B cell (primary cell): ENCODE measurements at regions not wholly inside any gene's neighbourhood (a gene's known extent, or its start where the extent isn't known, plus 50 kb on each side); places are given as distances from the start of the nearest gene placed in this dataset.

Source experiments
- ATAC-seq: fragments of 200-7000 bp; cut with Tn5 transposase; one replicate; pipeline ENCODE4 v1.10.0; 2021; ENCODE audit warnings: low read depth, mild to moderate bottlenecking, moderate number of reproducible peaks, moderate library complexity
- CTCF ChIA-PET: fragments of 350-600 bp; sonication (Branson Sonifier 250); formaldehyde crosslinking; loops from one replicate; lab custom pipeline; 2021; ENCODE audit warnings: antibody characterized with exemption, inconsistent platforms; lab: Charles Lee
- POLR2A ChIA-PET: fragments of 350-600 bp; sonication (Branson Sonifier 250); formaldehyde crosslinking; loops from one replicate; lab custom pipeline; 2021; ENCODE audit warnings: antibody characterized with exemption; lab: Charles Lee
- DNase-seq: peaks from one replicate; pipeline ENCODE4 v3.0.0; 2013
- H2AFZ ChIP-seq: 2 replicates; pipeline ENCODE4 v1.6.1; 2012; ENCODE audit warnings: mild to moderate bottlenecking, low read depth, low read length; ENCODE audit not compliant: insufficient read depth, poor library complexity, severe bottlenecking
- H3K27ac ChIP-seq, 2 donors: 1 replicate in 1 of 2; 2 replicates in 1 of 2; pipeline ENCODE4 v1.5.1; 2012 to 2013; ENCODE audit warnings: low read length in 2 of 2, mild to moderate bottlenecking in 2 of 2, moderate library complexity in 1 of 2
- H3K27me3 ChIP-seq, 4 experiments: fragments of 200-600 bp in 1 of 4; sonication (generic) in 1 of 4; replicated peaks in 1 of 4; 1 replicate in 2 of 4; 2 replicates in 2 of 4; pipeline versions ENCODE4 v1.6.1 to v1.7.0; 2013 to 2016; ENCODE audit warnings: low read length in 3 of 4, mild to moderate bottlenecking in 2 of 4, mixed read lengths in 1 of 4, moderate library complexity in 1 of 4; ENCODE audit not compliant: insufficient read depth in 4 of 4, control insufficient read depth in 3 of 4; ENCODE audit errors: control extremely low read depth in 1 of 4
- H3K36me3 ChIP-seq, 2 experiments: replicated peaks in 1 of 2; 1 replicate in 1 of 2; 2 replicates in 1 of 2; pipeline versions ENCODE4 v1.6.1 to v1.7.1; 2013; ENCODE audit warnings: low read length in 1 of 2; ENCODE audit not compliant: insufficient read depth in 2 of 2, control insufficient read depth in 1 of 2; ENCODE audit errors: control extremely low read depth in 1 of 2, extremely low read depth in 1 of 2
- H3K4me1 ChIP-seq, 2 donors: fragments of 200-600 bp in 1 of 2; sonication (generic) in 1 of 2; 1 replicate in 1 of 2; 2 replicates in 1 of 2; pipeline versions ENCODE4 v1.5.1 to v1.6.1; 2013 to 2017; ENCODE audit warnings: low read length in 2 of 2; ENCODE audit not compliant: control insufficient read depth in 2 of 2, insufficient read depth in 2 of 2
- H3K4me2 ChIP-seq: replicated peaks from 2 replicates; pipeline ENCODE3; 2012; ENCODE audit warnings: mild to moderate bottlenecking, low read depth, low read length; ENCODE audit not compliant: poor library complexity, severe bottlenecking
- H3K4me3 ChIP-seq, 5 experiments: fragments of 200-600 bp in 1 of 5; sonication (generic) in 1 of 5; 1 replicate in 3 of 5; 2 replicates in 2 of 5; pipeline versions ENCODE4 v1.5.1 to v1.7.0; 2011 to 2016; ENCODE audit warnings: low read length in 4 of 5, mild to moderate bottlenecking in 4 of 5, low read depth in 2 of 5, control low read depth in 1 of 5, moderate library complexity in 1 of 5; ENCODE audit not compliant: insufficient read depth in 1 of 5; ENCODE audit errors: control extremely low read depth in 1 of 5, extremely low read depth in 1 of 5
- H3K79me2 ChIP-seq: fragments of 200-600 bp; sonication (generic); one replicate; pipeline ENCODE4 v1.6.0; 2016; ENCODE audit warnings: low read length; ENCODE audit not compliant: control insufficient read depth, insufficient read depth
- H3K9ac ChIP-seq: fragments of 200-600 bp; sonication (generic); 2 replicates; pipeline ENCODE4 v1.6.1; 2017; ENCODE audit warnings: mild to moderate bottlenecking, low read length, moderate library complexity
- H3K9me3 ChIP-seq, 3 donors: one replicate each; pipeline versions ENCODE4 v1.6.1 to v1.7.1; 2013; ENCODE audit warnings: low read length in 2 of 3; ENCODE audit not compliant: control insufficient read depth in 2 of 3, insufficient read depth in 1 of 3; ENCODE audit errors: control extremely low read depth in 1 of 3
- H4K20me1 ChIP-seq: 2 replicates; pipeline ENCODE4 v1.6.0; 2012; ENCODE audit warnings: mild to moderate bottlenecking, low read length; ENCODE audit not compliant: insufficient read depth, control insufficient read depth, poor library complexity, severe bottlenecking
- H3K27ac Mint-ChIP-seq: one replicate; pipeline ENCODE4 v1.8.0; 2021; ENCODE audit warnings: mixed read lengths
- H3K27me3 Mint-ChIP-seq: one replicate; pipeline ENCODE4 v1.8.0; 2021; ENCODE audit warnings: mixed read lengths
- H3K4me1 Mint-ChIP-seq: one replicate; pipeline ENCODE4 v1.8.0; 2021; ENCODE audit warnings: mixed read lengths
- H3K4me3 Mint-ChIP-seq: one replicate; pipeline ENCODE4 v1.8.0; 2021; ENCODE audit warnings: mixed read lengths
- H3K9me3 Mint-ChIP-seq: one replicate; pipeline ENCODE4 v1.8.0; 2022; ENCODE audit warnings: mixed read lengths; ENCODE audit not compliant: insufficient read depth
- EZH2 ChIP-seq: IDR thresholded peaks from 2 replicates; pipeline ENCODE4 v1.6.1; 2012; ENCODE audit warnings: borderline replicate concordance, low read depth, mild to moderate bottlenecking, moderate library complexity, low read length; ENCODE audit not compliant: insufficient read depth, poor library complexity, severe bottlenecking
- WGBS: methylation state at CpG from one replicate; pipeline ENCODE4 v1.1.5; 2013; ENCODE audit warnings: missing lambda C conversion rate; ENCODE audit not compliant: insufficient coverage; 5-methylcytosine and 5-hydroxymethylcytosine counted together
- intact Hi-C: fragments of 100-400 bp; cut with micrococcal nuclease; formaldehyde crosslinking; loops from one replicate; pipeline ENCODE4 v1.10.0; 2022
- TF ChIP-seq, protein P1 (sequence below): fragments of 200-600 bp; IDR thresholded peaks from one replicate; pipeline ENCODE4 v1.8.0; 2022; ENCODE audit warnings: antibody characterized with exemption, mild to moderate bottlenecking

- Histone ChIP-seq H3K4me3 (no peak overlapping the region), H3K4me1 (no peaks in the 10 kb centered on the region), H3K27ac (no peak overlapping the region), H3K36me3 (no peaks in the 10 kb centered on the region), H3K4me2 (no peak overlapping the region), H3K9ac (no peak overlapping the region), H3K27me3 (no peaks in the 10 kb centered on the region), H3K79me2 (no peaks in the 10 kb centered on the region), H3K9me3 (peaks cover 0 to 3% (median 3%) of the 10 kb centered on the region in 3 donors), H4K20me1 (no peaks in the 10 kb centered on the region), H2AFZ (no peak overlapping the region)
- ChIA-PET POLR2A (no interaction called here), CTCF (no interaction called here)
- DNase-seq (no peak), ATAC-seq (no peak)
- Mint-ChIP-seq H3K9me3 (peaks cover 12% of the 10 kb centered on the region), H3K27ac (no peak overlapping the region), H3K4me3 (no peak overlapping the region), H3K27me3 (no peaks in the 10 kb centered on the region), H3K4me1 (no peaks in the 10 kb centered on the region)
- intact Hi-C loops = no loop called here
- TF ChIP-seq EZH2 = no peak
- TF ChIP-seq, protein P1, sequence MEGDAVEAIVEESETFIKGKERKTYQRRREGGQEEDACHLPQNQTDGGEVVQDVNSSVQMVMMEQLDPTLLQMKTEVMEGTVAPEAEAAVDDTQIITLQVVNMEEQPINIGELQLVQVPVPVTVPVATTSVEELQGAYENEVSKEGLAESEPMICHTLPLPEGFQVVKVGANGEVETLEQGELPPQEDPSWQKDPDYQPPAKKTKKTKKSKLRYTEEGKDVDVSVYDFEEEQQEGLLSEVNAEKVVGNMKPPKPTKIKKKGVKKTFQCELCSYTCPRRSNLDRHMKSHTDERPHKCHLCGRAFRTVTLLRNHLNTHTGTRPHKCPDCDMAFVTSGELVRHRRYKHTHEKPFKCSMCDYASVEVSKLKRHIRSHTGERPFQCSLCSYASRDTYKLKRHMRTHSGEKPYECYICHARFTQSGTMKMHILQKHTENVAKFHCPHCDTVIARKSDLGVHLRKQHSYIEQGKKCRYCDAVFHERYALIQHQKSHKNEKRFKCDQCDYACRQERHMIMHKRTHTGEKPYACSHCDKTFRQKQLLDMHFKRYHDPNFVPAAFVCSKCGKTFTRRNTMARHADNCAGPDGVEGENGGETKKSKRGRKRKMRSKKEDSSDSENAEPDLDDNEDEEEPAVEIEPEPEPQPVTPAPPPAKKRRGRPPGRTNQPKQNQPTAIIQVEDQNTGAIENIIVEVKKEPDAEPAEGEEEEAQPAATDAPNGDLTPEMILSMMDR = no peak
- WGBS = no CpG with 5 or more reads among the region's 2 CpGs
Measured at GRCh38 chr3:67957268-67957667, 302.9 kb upstream of the SUCLG2 start.

DNA sequence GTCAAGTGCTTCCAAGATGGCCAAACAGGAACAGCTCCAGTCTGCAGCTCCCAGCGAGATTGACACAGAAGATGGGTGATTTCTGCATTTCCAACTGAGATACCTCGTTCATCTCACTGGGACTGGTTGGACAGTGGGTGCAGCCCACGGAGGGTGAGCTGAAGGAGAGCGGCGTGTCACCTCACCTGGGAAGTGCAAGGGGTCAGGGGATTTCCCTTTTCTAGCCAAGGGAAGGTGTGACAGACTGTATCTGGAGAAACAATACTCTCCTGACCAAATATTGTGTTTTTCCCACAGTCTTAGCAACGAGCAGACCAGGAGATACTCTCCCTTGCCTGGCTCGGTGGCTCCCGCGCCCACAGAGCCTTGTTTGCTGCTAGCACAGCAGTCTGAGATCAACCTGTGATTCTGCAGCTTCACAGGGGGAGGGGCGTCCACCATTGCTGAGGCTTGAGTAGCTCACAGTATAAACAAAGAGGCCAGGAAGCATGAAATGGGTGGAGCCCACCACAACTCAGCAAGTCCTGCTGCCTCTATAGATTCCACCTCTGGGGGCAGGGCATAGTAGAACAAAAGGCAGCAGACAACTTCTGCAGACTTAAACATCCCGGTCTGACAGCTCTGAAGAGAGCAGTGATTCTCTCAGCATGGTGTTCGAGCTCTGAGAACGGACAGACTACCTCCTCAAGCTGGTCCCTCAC is 293.5 kb upstream of the SUCLG2 start:
- Mint-ChIP-seq H3K9me3 (peaks cover 5% of the 10 kb centered on the region), H3K4me3 (no peak overlapping the region), H3K4me1 (no peaks in the 10 kb centered on the region), H3K27ac (no peak overlapping the region), H3K27me3 (peaks cover 5% of the 10 kb centered on the region)
- Histone ChIP-seq H3K4me1 (no peaks in the 10 kb centered on the region), H3K9ac (no peak overlapping the region), H3K27me3 (no peaks in the 10 kb centered on the region), H3K4me3 (no peak overlapping the region), H3K4me2 (no peak overlapping the region), H2AFZ (no peak overlapping the region), H3K79me2 (no peaks in the 10 kb centered on the region), H4K20me1 (no peaks in the 10 kb centered on the region), H3K27ac (no peak overlapping the region), H3K36me3 (no peaks in the 10 kb centered on the region), H3K9me3 (peaks cover 0 to 5% (median 2%) of the 10 kb centered on the region in 3 donors)
- ChIA-PET CTCF (no interaction called here), POLR2A (no interaction called here)
- ATAC-seq (no peak), DNase-seq (no peak)
- 62% methylated on average over 10 of the region's 13 CpGs for WGBS
- intact Hi-C loops = no loop called here
- TF ChIP-seq, protein P1 = no peak
- TF ChIP-seq EZH2 = no peak
